NOMO-1 treated with dmso at 0.1 percent for 144 hours (cell line): ENCODE measurements at regions not wholly inside any gene's neighbourhood (a gene's known extent, or its start where the extent isn't known, plus 50 kb on each side); places are given as distances from the start of the nearest gene placed in this dataset.

ENCODE experiments used
- DNase-seq: peaks from one replicate; lab custom pipeline; 2025; ENCODE audit not compliant: unreplicated experiment; lab: John Stamatoyannopoulos, UW

DNA sequence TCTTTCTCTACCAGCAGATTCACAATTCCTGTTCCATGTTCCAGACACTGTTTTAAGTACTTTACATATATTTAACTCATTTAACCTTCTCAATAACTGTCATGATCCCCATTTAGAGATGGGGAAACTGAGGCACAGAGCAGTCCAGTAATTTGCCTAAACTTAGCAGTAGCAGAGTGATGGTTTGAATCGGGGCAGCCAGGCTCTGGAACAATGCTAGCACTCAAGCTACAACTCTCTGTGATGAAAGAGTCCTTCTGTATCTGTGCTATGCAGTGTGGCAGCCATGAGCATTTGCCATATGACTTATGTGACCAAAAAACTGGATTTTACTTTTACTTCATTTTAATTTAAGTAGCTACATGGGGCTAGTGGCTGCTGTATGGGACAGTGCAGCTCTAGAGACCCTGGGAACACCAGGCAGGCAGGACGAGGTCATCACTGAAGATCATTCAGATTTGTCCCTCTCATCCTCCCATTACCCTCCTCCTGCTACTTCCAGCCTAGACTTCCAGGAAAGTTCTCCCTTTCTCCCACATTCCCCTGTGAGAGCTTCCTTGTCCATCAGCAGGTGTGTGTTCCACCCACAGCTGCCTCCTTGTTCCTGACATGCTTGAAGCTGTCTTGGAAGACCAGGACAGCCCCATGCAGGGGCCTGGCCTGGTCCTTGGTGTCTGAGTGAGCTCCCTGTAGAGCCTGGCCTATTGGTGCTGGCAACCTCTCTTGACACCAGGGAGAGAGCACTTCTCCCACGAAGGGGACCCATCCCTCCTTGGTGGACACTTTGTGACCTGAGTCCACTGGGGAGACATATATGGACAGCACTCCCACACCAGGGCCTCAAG is 157.0 kb downstream of the MRPL14 start:
- DNase-seq = no peak

DNA sequence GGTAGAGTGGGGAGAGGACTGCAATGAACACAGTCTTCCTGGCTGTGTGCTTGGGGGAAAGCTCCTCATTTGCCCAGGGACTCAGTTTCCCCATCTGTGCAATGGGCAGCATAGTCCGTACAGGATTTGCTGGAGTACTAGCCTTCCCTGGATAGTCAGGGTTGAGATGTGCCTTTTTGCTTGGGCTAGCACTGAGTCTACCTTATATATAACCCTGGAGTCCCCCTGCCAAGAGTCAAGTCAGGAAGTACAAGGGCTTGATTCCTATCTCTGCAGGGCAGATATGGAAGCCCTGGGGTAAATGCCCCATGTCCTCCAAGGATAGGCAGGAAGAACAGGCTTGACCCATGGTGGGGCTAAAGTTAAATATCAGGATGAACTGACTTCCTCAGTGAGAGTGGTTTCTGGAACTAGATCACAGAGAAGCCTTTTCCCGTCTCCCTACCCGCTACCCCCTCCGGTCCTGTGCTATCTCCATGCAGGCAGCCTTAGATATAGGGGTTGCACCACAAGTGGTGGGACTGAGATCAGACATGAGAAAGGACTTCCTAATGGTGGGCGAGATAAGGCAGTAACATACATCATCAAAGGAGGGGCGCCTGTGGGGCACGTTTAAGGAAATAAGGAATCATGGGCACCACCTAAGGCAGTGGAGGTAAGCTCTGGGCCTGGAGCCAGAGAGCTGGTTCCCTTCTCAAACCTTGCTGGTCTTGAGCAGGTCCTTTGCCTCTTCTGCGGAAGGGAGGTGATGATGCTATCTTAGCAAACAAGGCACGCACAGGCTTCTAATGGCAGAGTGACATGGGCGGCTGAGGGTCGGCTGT is 157.9 kb downstream of the MRPL14 start:
- no peak for DNase-seq

DNA sequence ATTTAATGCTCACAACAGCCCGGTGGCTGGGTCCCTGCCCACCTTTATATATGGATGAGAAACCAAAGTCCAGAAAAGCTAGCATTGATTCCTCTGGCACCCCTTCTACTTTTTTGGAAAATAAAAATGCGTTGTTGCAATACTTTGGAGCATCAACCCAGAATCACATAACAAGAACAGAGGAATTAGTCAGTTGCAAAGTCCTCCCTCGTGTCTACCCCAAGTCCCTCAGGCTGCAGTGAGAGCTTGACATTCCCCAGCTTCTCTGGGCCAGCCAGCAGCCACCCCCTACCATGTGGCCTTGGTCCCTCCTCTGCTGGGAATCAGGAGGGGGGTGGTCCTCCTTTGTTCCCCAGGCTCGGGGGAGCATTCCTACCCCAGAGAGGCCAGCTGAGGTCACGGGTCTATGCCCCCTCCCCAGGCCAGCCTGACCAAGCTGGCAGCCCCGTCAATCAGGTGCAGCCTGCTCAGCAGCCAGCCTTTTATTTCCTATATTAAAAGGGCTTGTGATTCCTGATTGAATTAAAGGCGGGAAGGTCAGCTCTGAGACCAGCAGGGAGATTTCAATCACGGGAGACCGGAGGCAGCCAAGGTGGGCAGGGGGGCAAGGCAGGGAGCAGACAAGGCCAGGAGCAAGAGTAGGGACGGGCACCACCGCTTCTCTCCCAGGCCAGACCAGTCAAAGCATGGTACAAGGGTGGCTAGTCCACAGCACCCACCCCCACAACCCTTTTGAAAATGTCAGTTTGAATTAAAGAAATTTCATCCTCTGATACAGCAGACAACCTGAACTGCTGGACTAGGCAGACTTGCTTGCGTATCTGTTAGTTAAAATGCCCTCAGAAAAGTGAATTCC is 158.9 kb downstream of the MRPL14 start:
- no peak for DNase-seq

DNA sequence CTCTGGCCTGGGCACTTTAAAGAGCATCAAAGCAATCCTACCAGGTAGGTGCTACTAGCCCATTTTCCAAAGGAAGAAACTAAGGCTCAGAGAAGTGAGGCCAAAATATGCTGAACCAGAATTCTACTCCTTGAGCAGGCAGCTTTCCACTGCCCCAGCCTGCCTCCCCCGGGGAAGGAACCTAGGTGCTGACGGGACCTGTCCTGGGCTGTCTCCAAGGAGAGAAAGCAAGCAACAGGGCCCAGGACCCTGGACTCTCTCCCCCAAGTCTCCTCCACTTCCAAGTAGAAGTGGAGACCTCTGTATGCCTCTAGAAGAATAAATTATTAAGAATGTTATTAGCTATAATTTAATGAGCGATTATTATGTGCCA is 159.5 kb downstream of the MRPL14 start:
- DNase-seq = no peak

DNA sequence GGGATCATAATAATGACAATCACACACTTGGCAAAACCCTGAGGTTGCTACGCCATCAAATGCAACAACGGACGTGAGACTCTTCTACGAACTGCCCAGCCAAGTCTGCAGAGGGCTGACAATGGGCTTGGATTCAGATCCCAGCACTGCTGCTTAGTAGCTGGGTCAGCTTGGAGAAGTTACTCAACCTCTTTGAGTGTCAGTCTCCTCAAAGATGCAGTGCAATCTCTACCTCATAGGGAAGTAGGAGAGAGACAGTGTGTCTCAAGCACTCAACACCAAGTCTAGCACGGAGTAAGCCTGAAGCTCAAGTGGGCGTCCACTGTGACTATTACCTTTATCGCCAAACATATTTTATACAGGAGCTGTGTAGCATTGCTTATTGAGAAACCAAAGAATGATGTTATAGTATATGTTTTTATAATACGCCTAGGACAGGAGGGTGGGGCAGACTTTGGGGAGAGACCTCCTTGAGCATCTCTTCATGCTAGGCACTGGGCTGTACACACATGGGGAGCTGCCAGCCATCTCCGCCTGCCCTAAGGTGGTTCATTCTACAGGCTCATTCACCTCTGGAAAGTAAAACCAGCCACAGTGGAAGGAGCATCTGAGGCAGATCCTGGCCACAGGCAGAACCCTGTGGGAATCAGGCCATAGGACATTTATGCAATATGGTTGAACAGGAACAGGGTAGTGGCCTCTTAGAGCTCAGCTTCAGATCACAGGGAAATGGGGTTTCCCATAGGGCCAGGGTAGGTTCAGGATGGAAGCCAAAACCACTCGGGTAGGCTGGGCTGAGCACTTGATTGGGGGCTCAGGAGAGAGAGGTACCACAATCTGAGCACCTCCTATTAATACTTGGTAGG is 160.2 kb downstream of the MRPL14 start:
- DNase-seq = no peak

DNA sequence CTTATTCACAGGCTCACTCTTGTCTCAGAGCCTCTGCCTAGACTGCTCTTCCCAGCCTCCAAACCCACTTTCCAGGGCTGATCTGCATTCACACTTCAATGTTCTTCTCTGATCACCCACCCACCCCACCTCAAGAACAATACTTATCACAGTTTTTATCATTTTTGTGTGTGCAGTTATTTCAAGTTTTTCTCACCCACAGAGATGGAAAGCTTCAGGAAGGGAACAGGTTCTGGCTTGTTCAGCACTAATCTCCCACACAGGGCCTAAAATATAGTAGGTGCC is 160.9 kb downstream of the MRPL14 start:
- no peak for DNase-seq

DNA sequence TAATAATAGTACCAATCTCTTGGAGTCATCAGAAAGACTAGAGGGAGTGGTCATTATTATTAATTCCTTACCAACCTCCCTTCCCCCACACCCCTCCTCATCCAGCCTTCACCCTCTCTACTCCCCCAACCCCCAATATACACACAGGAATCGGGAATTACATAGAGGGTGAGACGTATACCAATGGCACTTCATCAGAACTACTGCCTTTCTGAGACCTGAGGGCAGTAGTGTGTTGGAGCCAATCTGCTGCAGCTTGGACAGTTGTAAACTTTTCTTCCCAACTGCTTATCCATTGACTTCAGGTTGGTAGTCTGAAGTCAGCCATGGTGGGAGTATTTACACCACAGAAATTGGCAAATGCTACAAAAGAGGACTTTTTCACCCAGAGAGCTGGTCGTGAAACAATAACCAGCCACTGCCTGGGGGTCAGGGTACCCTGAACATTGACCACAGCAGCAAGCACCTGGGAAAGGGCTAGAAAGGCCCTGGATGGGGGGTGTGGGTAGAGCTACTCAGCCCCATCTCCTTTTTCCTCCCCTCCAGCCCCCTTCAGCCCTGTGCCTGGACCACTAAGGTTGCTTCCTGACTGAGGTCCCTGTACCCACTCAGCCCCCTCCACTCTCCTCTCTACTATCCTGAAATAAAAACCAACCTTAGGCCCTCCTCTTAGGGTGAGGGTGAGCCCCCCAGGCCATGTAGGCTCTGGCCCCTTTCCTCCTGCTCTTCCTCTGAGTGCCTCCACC is 161.5 kb downstream of the MRPL14 start:
- no peak for DNase-seq

DNA sequence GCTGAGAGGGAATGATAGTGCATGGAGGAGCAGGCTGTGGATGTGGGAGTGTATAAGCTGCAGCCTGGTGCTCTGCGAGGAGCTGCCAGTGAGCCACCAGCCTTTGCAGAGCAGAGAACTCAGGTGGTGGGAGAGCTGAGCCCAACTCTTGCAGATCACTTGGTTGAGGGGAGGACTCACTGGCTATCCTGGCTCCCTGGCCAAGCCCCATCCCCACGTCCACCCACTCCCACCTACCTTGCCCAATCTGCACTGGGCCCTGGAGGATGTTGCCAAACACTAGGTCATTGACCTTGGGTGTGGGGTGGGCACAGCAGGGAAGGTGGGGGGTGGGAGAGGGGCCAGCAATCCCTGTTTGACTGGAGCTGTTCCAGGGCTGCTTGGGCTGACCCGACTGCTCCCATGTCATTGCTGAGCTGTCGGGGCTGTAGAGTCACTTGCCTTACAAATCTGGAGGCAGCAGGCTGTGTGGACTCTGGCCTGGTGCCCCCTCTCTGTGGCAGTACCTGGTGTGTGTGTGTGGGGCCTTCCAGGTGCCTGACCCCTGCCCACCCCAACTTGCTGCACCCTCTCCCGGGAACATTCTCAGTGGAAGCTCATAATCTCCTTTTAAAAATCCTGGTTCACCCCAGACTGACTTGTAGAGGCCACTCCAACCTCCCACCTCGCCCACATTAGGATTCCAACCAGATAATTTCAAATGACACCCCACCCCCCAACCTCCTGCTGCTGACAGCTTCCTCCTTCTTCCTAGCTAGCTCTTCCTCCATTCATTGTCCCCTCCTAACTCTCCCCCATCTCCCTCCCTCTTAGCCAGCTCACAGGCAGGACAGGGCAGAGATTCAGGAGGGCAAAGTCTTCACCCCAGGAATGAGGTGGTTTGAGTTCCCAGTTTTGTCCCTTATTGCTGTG is 162.3 kb downstream of the MRPL14 start:
- no peak for DNase-seq

DNA sequence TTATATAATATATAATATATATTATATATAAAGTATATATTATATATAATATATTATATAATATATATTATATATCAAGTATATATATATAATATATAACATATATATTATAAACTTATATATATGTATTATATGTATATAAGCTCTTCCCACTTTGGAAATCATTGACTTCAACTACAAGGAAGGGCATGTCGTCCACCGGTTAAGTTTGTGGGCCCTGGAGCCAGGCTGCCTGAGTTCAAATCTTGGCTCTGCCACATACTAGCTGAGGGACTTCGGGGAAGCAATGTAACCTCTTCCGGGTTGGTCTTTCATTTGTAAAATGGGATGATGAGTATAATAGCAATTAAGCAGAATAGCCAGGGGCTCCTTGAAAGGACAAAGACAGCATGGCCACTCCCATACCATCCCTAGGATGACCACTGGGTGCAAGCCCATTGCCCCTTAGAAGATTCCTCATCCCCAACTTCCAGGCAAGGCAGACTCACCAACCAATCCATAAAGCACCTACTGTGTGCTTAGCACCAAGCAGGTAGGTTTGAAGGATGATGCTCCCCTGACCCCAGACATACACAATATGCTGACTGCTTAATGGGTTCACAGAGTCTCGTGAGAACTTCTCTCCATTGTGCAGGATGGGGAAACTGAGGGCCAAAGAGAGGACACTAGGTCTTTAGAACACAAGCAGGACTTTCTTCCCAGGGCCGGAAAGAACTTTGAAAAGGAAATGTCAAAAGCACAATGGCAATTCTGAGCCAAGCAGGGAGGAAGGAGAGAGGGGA is 163.2 kb downstream of the MRPL14 start:
- DNase-seq = no peak

DNA sequence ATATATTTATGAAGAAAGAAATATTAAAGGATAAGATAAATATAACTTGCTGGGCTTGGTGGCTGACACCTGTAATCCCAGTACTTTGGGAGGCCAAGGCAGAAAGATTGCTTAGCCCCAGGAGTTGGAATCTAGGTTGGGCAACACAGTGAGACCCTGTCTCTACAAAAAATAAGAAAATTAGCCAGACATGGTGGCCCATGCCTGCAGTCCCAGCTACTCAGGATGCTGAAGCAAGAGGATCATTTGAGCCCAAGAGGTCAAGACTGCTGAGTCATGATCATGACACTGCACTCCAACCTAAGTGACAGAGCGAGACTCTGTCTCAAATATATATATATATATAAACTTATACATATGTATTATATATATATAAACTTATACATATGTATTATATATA is 164.0 kb downstream of the MRPL14 start:
- no peak for DNase-seq

DNA sequence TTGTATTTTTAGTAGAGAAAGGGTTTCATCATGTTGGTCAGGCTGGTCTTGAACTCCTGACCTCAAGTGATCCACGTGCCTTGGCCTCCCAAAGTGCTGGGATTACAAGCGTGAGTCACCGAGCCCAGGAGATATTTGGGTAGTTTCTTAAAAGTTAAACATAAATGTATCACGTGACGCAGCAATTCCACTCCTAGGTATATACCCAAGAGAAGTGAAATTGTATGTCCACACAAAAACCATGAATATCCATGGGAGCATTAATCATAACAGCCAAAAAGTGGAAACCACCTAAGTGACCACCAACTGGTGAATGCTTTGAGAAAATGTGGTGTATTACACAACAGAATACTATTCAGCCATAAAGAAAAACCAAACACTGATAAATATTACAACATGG is 164.8 kb downstream of the MRPL14 start:
- DNase-seq = no peak

DNA sequence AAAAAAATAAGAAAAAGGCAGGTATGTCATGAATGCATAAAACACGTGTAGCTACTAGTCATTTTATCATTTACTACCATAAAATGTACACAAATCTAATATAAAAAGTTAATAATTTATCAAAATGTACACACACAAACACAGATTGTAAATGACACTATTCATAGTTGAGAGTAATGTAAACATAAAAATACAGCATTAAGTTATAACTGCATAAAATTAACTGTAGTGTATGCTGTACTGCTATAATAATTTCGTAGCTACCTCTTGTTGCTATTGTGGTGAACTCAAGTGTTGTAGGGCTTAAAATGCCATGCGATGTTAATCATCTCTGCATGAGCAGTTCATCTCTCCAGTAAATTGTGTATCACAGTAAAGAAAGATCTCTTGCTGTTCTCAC is 170.0 kb downstream of the MRPL14 start:
- no peak for DNase-seq

DNA sequence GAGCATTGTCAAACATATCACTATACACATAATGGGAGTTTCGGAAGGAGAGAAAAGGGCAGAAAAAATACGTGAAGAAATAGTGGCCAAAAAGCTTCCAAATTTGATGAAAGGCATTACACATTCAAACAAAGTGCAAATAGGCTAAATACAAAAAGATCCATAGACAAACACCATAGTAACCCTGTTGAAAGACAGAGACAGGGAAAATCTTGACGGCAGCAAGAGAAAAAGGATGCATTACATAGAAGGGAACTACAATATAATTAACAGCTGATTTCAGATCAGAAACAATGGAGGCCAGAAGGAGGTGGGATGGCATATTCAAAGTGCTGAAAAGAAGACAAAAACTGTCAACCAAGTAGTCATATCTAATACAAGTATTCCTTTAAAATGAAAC is 170.8 kb downstream of the MRPL14 start:
- no peak for DNase-seq

DNA sequence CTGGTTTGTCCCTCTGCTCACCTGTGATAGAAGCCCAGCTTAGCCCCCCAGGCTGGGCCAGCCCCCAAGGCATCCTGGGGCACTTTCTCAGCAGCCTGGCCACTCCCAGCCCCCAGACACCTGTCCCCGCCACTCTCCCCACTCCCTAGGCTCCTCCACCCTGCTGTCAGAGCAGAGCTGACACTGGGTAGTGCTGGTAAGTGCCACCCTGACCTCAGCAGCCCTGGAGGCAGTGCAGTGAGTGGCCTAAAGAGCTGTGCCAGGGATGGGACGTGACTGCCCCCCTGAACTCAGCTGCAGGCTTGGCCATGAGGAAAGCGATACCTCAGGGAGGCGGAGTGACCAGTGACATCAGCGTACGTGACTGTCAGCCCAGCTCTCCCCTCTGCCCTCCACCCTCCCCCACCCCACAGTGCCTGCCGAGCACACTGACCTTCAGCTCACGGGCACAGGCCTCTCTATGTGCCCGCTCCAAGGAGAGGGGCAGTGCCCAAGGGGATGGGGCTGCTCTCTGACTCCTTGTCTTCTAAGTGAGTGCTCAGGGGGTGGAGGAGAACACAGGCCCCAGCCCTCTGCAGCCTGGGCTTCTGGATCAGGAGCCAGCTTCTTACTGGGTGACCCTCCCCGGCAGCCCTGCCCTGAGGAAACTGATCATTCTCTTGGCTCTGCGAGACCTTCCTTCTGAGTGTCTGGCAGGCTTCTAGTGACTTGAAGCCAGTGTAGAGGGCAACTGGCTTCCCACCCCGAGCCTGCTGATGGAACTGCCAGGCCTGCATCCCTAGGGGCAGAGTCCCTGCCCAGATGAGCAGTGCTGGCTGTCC is 172.7 kb downstream of the MRPL14 start:
- DNase-seq = no peak

DNA sequence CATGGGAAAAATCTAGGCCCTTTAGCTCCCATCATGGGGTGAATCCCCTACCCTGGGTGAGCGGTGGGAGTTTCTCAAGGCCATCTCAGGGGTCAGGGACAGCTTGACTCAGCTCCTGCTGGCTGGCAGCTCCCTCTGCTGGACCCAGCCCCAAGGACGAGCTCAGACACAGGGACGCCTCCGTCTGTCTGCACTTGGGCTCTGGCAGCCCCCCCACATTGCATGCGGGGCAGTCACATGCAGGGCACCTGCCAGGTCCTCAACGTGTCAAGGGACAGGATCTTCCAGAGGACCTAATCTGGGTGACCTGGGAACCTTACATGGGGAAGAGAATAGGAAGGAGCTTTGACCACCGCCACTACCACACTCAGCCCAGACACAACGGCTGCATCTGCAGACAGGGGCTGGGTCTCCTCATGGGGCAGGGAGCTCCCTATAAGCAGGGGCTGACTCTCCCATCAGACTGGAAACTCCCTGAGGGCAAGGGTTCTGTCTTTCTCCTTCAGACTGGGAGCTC is 173.4 kb downstream of the MRPL14 start:
- no peak for DNase-seq

DNA sequence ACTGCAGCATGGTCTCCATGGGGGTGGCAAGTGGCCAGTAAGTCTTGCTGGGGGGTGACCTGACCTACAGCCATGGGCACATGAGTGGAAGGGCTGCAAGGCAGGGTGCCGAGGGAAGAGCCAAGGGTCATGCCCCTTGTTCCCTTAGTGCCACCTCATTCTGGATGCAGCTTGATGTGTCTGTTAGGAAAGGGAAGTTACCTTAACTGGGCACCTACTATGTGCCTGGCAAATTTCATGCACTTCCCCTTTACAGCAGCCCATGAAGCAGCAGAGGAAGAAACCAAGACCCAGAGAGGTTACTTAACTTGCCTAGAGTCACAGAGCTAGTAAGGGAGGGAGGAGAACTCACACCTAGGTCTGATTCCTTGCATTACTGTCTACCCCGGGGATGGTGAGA is 174.0 kb downstream of the MRPL14 start:
- DNase-seq = no peak

DNA sequence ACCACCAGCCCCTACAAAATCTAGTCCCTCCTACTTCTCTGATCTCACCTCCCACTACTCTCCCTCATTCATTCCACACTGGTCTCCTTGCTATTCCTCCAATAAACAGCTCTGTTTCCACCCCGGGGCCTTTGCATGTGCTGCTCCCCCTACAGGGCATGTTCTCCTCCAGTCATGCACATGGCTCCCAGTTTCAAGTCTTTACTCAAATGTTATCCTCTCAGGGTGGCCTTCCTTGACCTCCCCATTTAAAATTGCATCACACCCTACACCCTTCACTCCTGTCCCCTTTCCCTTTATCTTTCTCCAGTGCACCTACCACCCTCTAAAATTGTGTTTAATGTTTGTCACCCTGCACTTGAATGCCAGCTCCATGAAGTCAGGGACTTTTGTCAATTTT is 174.5 kb downstream of the MRPL14 start:
- no peak for DNase-seq
